Esophagus muscularis mucosa (tissue), 4 donors: ENCODE measurements at regions not wholly inside any gene's neighbourhood (a gene's known extent, or its start where the extent isn't known, plus 50 kb on each side); places are given as distances from the start of the nearest gene placed in this dataset.

ENCODE experiments used
- EP300 ChIP-seq: sonication (generic); formaldehyde crosslinking; IDR thresholded peaks from one replicate; pipeline ENCODE4 v1.6.1; 2017; ENCODE audit warnings: antibody characterized with exemption
- POLR2A ChIP-seq: fragments of 450-650 bp; IDR thresholded peaks from one replicate; pipeline ENCODE4 v1.6.1; 2017; ENCODE audit warnings: antibody characterized with exemption, moderate library complexity, mild to moderate bottlenecking, low read depth
- POLR2AphosphoS5 ChIP-seq, 2 donors: sonication (generic); formaldehyde crosslinking; IDR thresholded peaks; one replicate each; pipeline ENCODE4 v1.6.1; 2017; ENCODE audit warnings: antibody characterized with exemption in 2 of 2
- TF ChIP-seq, protein P1 (sequence below), 3 experiments: fragments of 200-600 bp in 2 of 3; fragments of 450-650 bp in 1 of 3; sonication (generic) in 2 of 3; IDR thresholded peaks; one replicate each; pipeline ENCODE4 v1.5.1; 2017 to 2019; ENCODE audit warnings: antibody characterized with exemption in 3 of 3, mild to moderate bottlenecking in 2 of 3, moderate library complexity in 1 of 3

DNA sequence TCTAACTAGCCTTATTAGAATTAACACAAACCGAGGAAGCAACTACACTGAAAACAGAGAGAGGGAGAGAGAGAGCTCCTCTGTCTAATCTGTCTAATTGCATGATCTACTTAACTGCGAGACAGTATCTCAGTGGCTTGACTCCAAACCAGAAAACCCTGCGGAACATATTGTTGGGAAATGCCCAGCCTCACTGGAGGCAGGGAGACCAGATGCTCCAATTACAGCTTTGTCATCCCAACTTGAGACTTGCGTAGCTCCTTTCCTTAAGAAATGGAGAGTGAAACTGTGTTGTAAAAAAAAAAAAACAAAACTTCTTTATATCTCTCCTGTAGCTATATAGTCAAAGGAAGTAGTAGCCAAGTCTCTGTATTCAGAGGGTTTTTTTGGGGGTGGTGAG lies 52.0 kb upstream of the ZNRF2 start:
- TF ChIP-seq, protein P1, sequence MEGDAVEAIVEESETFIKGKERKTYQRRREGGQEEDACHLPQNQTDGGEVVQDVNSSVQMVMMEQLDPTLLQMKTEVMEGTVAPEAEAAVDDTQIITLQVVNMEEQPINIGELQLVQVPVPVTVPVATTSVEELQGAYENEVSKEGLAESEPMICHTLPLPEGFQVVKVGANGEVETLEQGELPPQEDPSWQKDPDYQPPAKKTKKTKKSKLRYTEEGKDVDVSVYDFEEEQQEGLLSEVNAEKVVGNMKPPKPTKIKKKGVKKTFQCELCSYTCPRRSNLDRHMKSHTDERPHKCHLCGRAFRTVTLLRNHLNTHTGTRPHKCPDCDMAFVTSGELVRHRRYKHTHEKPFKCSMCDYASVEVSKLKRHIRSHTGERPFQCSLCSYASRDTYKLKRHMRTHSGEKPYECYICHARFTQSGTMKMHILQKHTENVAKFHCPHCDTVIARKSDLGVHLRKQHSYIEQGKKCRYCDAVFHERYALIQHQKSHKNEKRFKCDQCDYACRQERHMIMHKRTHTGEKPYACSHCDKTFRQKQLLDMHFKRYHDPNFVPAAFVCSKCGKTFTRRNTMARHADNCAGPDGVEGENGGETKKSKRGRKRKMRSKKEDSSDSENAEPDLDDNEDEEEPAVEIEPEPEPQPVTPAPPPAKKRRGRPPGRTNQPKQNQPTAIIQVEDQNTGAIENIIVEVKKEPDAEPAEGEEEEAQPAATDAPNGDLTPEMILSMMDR (IDR thresholded peaks at IDR 0.05): no peak
- TF ChIP-seq POLR2A (no peak), EP300 (no peak), POLR2AphosphoS5 (IDR thresholded peaks at IDR 0.05) (no peak)
